ENCODE measurements at regions not wholly inside any gene's neighbourhood (a gene's known extent, or its start where the extent isn't known, plus 50 kb on each side); places are given as distances from the start of the nearest gene placed in this dataset.
A peak's percentile ranks its signal among the peaks of the same experiment; 100 is the strongest.

DNA sequence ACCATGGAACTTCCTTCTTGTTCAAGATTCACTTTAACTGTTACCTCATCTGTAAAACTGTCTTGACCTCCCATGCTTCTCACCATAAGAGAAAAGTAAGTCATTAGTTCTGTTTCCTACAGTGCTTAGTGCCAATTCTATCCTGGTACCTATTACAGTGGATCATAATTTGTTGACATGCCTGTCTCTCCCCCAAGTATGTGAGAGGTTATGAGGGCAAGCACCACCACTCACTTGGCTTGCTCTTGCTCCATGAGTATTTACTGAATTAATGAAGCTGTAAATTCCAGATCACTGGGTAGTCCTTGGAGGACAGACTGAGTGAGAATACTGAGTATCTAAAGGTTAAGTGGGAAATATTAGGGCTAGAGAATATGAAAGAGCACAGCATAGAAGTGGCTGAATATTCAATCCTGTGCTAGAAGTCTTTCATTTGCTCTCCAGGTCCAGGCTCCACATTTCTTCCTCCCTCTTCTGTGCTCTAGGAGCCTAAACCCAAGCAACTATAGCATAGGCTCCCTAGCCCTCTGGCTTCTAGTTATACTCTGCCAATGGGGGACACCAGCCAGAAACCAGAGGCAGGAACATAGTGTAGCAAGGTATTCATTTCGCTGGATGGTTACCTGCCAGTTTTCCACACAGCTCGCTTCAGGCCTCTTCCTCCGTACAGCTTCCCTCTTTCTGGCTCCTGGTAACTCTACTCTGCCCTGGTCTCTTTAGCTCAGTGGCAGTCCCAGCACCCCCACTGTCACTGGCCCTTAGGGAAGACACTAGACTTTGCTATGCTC, 118.2 kb upstream of the SLC5A12 start:
- no peak overlapping the region for H3K4me3 Mint-ChIP-seq
- no peaks in the 10 kb centered on the region for H3K27me3 Mint-ChIP-seq (ENCODE audit: insufficient read depth)
- DNase-seq, result no peak
- peaks cover 4% of the 10 kb centered on the region; the same call in 1 of the 2 replicates for H3K9me3 Mint-ChIP-seq
- peak overlapping the region; percentile 53; the same call in 1 of the 2 replicates for H3K27ac Mint-ChIP-seq
- H3K36me3 Mint-ChIP-seq (ENCODE audit: low read depth), result peaks cover 10% of the 10 kb centered on the region; the same call in 1 of the 2 replicates
- TF ChIP-seq, protein P1, sequence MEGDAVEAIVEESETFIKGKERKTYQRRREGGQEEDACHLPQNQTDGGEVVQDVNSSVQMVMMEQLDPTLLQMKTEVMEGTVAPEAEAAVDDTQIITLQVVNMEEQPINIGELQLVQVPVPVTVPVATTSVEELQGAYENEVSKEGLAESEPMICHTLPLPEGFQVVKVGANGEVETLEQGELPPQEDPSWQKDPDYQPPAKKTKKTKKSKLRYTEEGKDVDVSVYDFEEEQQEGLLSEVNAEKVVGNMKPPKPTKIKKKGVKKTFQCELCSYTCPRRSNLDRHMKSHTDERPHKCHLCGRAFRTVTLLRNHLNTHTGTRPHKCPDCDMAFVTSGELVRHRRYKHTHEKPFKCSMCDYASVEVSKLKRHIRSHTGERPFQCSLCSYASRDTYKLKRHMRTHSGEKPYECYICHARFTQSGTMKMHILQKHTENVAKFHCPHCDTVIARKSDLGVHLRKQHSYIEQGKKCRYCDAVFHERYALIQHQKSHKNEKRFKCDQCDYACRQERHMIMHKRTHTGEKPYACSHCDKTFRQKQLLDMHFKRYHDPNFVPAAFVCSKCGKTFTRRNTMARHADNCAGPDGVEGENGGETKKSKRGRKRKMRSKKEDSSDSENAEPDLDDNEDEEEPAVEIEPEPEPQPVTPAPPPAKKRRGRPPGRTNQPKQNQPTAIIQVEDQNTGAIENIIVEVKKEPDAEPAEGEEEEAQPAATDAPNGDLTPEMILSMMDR (IDR thresholded peaks at IDR 0.05), result no peak
- peaks cover 56% of the 10 kb centered on the region for H3K4me1 Mint-ChIP-seq (ENCODE audit: low read depth)

DNA sequence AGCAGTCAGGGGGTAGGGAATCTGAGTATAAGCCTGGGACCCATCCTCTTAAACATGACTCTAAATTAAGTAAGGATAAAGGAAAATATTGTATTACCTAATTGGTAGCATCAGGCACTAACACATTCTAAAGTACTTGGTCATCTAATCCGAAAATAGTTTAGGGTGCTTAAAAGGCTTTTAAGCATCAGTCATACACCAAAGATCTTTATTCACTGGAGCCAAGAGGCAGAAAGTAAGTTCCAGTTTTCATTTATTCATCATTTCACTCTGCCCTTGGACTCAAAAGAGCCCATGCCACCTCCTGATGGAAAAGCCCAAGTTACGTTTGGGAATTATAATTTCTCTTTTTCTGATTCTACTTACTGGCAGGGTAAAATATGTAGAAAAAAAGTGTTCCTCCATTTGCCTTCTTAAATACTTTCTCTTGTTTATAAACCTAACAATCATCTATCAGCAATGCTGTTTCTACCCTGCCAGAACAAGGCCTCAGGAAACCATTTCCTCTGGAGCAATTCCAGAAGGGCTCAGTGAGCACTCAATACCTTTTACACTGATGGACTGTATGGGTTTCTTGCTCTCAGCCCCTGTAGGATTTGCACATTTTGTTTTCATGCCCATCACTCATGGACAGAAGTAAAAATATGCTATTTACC, 120.1 kb upstream of the SLC5A12 start:
- Mint-ChIP-seq H3K4me3 (peak overlapping the region; percentile 76), H3K9me3 (peaks cover 4% of the 10 kb centered on the region; the same call in 1 of the 2 replicates), H3K27ac (peak overlapping the region; percentile 88), H3K4me1 (ENCODE audit: low read depth) (peaks cover 67% of the 10 kb centered on the region), H3K27me3 (ENCODE audit: insufficient read depth) (no peaks in the 10 kb centered on the region), H3K36me3 (ENCODE audit: low read depth) (peaks cover 10% of the 10 kb centered on the region; the same call in 1 of the 2 replicates)
- DNase-seq, result peak; percentile 74
- TF ChIP-seq, protein P1 (IDR thresholded peaks at IDR 0.05), result no peak

DNA sequence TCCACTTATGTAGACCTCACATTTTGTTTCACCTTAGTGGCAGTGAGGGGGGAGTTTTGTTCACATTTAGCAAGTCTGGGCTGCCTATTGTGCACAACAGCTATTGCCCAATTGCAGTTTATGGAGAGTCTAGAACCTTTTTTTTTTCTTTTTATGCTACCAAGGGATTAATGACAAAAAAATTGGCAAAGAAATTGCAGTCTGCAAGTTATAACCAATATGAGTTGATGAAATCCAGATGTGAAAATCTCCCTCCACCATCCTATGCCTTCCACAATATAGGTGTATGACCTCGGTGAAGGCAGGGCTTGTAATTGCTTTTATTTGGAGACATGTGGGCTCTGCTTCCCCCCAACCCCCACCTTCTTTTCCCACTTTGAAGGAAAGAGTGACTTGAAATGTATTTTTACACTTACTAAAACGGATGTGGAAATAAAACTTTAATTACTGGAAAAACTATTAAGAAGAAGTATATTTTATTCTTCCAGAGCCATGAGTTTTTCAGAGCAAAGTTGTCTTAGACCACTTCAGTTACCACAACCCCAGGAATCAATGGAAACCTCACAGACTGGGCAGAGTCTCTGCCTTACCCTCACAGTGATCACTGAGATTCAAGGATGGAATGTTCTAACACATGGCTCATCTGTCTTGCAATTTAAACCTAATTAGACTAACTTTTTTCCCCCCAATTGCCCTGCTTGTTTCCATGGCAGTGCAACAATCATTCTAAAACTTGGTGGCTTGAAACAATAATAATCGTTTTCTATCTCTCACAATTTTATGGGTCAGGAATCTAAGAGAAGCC, 120.8 kb upstream of the SLC5A12 start:
- Mint-ChIP-seq H3K4me1 (ENCODE audit: low read depth) (peaks cover 74% of the 10 kb centered on the region), H3K36me3 (ENCODE audit: low read depth) (peaks cover 10% of the 10 kb centered on the region; the same call in 1 of the 2 replicates), H3K9me3 (peaks cover 4% of the 10 kb centered on the region; the same call in 1 of the 2 replicates), H3K27me3 (ENCODE audit: insufficient read depth) (no peaks in the 10 kb centered on the region), H3K4me3 (peak overlapping the region; percentile 76), H3K27ac (peak overlapping the region; percentile 88)
- no peak for DNase-seq
- TF ChIP-seq, protein P1 (IDR thresholded peaks at IDR 0.05), result no peak

DNA sequence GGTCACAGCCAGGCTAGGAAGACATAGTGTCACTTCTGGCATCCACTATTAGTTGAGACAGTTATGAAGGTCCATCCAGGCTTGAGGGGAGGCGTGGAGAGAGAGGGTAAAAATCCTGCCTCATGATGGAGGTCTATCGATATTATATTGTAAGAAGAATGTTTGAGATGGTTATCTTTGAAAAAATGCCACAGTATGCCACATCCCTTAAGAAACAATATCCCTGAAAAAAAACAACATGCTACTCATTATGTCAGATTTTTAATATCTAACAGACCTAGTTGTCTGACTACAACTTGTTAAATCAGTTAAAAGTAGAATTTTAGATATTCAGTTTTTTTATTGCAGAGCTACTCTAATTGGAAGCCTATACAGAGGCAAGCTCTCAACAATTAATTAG, 121.7 kb upstream of the SLC5A12 start:
- TF ChIP-seq, protein P1 (IDR thresholded peaks at IDR 0.05), result no peak
- peak overlapping the region; percentile 88 for H3K27ac Mint-ChIP-seq
- H3K4me3 Mint-ChIP-seq, result 0 out of 2 replicates have a peak overlapping the region, but pooled peaks have one; percentile 76

DNA sequence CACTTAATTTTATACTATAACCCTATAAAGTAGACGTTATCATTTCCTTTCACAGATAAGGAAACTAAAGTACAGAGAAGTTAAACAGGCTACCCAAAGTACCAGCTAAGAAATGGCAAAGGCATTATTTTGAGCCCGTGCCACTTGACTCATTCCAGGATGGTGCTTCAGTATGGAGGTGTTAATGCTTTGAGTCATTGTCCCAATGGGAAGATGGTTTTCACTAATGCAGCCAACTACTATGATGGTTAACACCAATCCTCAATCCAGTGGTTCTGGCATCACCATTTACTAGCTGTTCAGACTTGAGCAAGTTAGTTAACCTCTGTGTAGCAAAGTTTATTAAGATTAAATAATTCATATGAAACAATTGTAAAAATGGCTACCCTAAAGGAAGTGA, 123.1 kb upstream of the SLC5A12 start:
- peaks cover 77% of the 10 kb centered on the region for H3K4me1 Mint-ChIP-seq (ENCODE audit: low read depth)
- H3K4me3 Mint-ChIP-seq, result no peak overlapping the region
- H3K36me3 Mint-ChIP-seq (ENCODE audit: low read depth), result 0 out of 2 replicates have a peak, but pooled peaks cover 5% of the 10 kb centered on the region
- TF ChIP-seq, protein P1 (IDR thresholded peaks at IDR 0.05), result no peak
- no peak overlapping the region for H3K27ac Mint-ChIP-seq
- H3K9me3 Mint-ChIP-seq, result peaks cover 4% of the 10 kb centered on the region; the same call in 1 of the 2 replicates
- no peaks in the 10 kb centered on the region for H3K27me3 Mint-ChIP-seq (ENCODE audit: insufficient read depth)
- DNase-seq, result no peak

More for the DNA sequence above, 121.7 kb upstream of the SLC5A12 start:
- H3K36me3 Mint-ChIP-seq (ENCODE audit: low read depth), result peaks cover 8% of the 10 kb centered on the region; the same call in 1 of the 2 replicates
- peaks cover 4% of the 10 kb centered on the region; the same call in 1 of the 2 replicates for H3K9me3 Mint-ChIP-seq
- peaks cover 81% of the 10 kb centered on the region for H3K4me1 Mint-ChIP-seq (ENCODE audit: low read depth)
- no peaks in the 10 kb centered on the region for H3K27me3 Mint-ChIP-seq (ENCODE audit: insufficient read depth)
- no peak for DNase-seq
